ENCODE measurements at regions not wholly inside any gene's neighbourhood (a gene's known extent, or its start where the extent isn't known, plus 50 kb on each side); places are given as distances from the start of the nearest gene placed in this dataset.

DNA sequence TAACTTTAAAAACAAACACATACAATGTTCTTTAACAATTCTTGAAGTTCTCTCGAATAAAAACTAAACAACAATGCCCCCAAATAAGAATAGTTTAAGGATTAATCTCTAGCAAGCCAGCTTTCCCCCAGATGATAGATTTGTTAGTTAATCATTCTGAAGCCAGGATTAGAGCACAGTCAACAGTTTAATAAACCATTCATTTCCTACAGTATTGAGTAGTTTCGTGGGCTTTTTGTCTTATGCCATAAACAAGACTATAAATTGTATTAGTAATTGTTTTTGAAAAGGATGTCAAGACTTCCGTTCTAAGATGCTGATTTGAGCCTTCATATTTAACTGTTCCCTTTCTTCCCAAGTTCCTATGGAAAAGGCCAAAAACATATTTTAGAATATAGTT lies 136.6 kb downstream of the PIK3R1 start:
- no peak for DNase-seq (ENCODE audit: low read depth in 2 of 2)

DNA sequence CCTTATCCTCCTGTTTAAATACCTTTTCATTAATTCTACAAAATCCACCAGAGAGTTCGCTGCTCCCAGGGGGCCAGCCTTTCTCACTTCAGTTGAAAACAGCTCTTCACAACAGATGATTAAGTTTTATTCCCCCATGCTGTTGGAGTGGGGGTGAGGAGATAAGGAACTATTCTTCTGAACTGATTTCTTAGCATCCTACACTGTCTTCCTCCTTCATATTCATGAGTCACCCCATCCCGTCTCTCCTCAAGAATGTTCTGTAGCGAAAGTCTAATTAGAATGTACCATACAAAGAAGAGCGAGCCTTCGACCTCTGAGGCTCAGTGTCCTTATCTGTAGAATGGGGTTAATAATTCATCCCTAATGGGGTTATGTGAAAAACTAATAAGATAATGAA lies 138.0 kb downstream of the PIK3R1 start:
- no peak for DNase-seq (ENCODE audit: low read depth in 2 of 2)

DNA sequence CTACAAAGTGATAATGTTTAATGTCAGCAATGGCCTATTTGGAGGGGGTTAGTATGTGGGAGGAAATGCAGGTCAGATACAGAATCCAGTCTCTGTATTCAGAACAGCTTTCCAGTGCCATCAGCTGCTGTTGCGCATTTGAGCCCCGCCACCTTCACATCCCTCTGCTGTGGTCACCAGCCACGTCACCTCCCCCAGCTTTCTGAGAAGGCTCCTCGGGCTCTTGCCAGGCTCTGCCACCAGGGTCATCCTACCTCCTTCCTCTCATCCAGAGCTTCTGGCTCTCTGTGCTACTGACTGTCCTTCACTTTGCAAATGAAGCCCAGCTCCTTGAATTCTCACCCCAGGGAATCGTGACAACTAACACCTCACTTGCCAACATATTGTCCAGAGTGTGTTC lies 138.8 kb downstream of the PIK3R1 start:
- DNase-seq (ENCODE audit: low read depth in 2 of 2): no peak

DNA sequence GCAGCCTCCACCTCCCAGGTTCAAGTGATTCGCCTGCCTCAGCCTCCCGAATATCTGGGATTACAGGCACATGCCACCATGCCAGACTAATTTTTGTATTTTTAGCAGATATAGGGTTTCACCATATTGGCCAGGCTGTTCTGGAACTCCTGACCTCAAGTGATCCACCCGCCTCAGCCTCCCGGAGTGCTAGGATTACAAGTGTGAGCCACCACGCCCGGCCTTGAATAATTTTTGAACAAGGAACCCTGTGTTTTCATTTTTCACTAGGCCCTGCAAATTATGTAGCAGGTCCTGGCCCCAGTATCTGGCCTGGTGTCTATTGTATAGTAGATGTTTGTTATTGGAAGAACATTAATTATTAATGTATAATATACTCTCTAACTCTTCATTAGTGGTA lies 140.7 kb downstream of the PIK3R1 start:
- no peak for DNase-seq (ENCODE audit: low read depth in 2 of 2)

DNA sequence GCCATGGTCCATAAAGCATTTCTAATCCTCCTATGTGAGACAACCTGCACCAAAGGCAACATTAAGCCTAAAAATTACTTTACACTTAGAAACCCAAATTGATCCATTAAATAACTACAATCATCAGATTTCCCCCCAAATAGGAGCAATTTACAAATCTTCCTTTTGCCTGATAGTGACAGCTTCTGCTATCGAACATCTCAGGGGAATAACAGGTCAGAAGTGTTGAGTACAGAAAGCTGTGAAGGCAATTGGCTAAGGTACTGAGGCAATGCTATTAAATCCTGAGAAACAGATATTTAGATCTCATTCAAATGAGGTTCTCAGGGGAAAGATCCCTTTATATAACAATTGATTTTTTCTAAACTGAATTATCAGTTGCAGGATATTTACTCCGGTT lies 141.1 kb downstream of the PIK3R1 start:
- no peak for DNase-seq (ENCODE audit: low read depth in 2 of 2)

DNA sequence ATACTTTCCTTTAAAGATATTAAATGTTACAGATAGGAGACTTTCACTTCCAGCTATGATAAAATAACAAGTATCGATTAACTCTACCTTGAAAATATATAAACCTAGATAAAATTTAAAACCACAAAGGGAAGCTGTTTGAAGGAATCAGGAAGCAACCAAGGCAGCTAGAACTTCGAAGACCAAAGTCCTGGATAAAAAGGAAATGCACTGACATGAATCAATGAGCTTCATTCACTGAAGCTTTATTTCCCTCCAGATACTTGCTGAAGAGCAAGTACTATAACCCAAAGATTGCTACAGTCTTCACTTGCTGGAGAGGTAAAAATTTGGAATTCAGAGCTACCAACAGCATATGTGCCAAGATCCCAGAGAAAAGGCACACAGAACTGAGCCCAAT lies 144.1 kb downstream of the PIK3R1 start:
- DNase-seq (ENCODE audit: low read depth in 2 of 2): no peak

DNA sequence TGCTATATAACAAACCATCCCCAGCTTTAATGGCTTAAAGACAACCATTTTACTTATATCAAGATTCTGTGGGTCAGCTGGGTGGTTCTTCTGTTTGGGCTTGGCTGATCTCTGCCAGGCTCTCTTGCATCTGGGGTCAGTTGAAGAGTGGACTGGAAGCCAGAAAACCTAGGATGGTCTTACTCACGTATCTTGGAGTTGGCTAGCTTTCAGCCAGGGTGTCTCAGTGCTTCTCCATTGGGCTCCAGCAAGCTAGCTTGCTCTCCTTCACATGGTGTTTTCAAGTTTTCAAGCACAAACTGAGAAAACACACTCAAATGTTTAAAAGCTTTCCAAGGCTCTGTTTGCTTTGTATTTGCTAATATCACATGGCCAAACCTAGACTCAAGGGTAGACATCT lies 146.8 kb downstream of the PIK3R1 start:
- DNase-seq (ENCODE audit: low read depth in 2 of 2): no peak

DNA sequence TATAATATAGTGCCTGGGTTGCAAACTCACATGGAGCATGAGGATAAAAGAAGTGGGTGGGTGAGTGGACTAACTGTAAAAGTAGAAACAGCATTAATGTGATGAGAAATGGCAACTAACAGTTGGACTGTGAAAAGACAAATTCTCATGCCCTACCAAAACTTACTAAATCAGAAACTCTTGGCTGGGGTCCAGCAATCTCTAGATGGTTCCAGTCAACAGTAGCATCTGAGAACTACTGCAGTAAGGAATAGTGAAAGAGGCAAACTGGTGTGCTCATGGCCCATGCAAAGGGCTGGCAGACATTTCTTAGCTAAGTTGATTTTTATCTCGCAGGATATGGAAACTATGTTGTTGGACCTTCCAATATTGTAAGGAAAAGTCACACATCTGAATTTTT lies 150.3 kb downstream of the PIK3R1 start:
- no peak for DNase-seq (ENCODE audit: low read depth in 2 of 2)

DNA sequence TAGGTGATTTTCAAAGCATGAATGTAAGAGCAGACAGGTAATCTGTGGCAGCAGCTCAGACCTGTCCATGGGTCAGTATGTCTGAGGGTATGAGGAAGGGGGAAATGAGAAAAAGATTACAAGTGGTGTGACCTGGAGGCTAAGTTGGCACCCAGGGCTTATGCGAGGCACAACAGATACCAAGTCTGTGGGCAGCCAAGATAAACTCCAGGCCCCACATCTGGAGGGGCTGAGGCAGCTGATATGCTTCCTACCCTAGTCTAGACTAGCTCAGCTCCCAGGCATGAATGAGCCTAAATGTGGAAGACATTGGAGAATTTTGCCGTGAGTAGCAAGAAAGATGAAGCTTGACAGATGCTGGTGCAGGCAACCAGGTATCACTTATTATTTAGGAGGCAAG lies 151.7 kb downstream of the PIK3R1 start:
- no peak for DNase-seq (ENCODE audit: low read depth in 2 of 2)

DNA sequence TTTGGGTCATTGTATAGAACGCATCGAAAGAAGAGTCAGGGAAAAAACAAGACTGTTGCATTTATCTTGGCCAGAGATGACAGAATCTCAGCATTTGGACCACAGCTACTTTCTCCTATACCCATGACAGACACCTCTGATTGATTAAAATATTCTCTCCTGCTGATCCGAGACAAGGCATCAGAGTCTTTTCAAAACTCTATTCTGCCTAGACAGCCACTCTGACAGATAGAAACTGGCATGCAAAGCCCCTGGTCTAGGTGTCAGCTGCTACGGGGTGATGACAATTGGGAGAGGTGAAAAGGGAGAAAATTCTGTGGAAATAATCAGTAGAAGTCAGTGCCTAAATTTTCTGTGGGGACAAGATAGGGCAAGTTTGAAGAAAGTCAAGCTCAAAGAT lies 152.2 kb downstream of the PIK3R1 start:
- no peak for DNase-seq (ENCODE audit: low read depth in 2 of 2)

DNA sequence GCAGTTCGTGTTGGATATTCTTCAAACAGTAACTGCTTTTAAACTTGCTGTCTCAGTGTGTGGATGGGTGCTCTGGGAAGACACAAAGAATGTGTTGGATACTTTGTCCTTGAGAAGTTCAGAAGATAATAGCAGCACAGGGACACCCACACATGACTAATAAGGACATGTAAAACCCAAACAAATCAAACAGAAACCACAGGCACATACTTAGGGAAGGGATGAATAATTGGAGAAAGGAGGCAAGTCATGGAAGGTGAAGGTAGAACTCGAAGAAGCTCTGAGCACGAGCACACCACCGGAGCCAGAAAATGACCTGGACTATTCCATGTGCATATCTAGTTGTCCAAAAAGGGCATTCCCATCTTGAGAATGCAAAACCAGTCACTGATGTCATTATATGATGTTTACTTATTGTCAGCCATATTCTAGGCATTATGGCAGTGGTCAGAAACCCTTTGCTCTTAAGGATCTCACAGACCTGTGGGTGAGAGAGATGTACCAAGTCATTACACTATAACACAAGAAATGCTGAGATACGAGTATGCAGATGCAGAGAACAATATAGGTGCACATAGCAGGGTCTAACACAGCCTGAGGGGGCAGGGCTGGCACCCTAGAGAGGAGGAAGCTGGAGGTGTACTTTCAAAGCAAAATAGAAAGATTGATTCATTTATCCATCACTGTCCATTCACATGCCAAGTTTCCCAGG lies 152.9 kb downstream of the PIK3R1 start:
- DNase-seq (ENCODE audit: low read depth in 2 of 2): no peak

DNA sequence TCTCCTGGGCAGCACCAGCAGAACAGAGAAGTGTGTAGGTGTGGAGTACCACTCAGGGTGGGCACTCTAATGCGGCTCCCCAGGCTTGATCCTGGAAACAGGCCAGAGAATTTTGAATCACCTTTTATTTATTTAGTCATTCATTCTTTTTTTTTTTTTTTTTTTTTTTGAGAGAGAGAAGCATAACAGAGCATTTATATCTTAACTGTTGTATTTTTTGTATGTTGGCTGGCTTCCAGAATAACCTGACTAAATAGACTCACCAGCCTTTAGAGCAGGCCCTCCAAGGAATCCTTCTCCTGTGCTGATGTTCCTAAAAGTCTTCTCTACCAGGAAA lies 153.4 kb downstream of the PIK3R1 start:
- DNase-seq (ENCODE audit: low read depth in 2 of 2): no peak

DNA sequence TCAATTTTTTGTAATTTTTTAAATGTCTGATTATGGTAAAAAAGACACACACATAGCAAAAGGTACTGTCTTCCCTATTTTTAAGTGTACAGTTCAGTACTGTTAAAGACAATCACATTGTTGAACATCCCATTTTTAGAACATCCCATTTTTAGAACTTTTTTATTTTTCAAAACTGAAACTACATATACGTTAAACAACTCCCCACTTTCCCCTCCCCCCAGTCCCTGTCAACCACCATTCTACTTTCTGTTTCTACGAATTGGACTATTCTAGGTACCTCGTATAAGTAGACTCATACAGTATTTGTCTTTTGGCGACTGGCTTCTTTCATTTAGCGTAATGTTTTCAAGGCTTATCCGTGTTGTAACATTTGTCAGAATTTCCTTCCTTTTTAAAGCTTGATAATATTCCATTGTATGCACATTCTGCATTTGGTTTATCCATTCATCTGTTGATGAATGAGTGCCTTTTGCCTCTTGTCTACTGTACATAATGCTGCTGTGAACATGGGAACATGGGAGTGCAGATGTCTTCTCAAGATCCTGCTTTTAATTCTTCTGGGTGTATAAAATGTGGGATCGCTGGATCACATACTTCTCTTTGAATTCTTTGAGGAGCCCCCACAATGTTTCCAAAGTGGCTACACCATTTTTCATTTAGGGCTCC lies 154.0 kb downstream of the PIK3R1 start:
- no peak for DNase-seq (ENCODE audit: low read depth in 2 of 2)

DNA sequence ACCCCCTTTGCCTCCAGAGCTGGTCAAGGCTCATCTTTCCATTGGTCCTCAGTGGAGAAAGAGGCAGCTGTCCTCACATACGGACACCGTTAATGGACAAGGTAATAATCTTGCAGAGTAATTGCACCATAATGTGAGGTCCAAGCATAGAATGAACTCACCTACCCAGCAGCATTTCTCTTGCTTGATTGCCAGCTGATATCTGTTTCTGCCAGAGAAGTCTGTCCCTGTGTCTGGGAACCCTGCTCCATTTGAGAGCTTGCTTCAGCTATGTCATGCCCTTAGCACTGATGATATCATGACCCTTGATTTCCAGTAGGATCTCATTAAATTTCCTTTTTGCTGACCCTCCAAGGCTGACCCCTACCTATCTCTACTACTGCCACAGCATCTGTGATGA lies 154.6 kb downstream of the PIK3R1 start:
- DNase-seq (ENCODE audit: low read depth in 2 of 2): no peak

DNA sequence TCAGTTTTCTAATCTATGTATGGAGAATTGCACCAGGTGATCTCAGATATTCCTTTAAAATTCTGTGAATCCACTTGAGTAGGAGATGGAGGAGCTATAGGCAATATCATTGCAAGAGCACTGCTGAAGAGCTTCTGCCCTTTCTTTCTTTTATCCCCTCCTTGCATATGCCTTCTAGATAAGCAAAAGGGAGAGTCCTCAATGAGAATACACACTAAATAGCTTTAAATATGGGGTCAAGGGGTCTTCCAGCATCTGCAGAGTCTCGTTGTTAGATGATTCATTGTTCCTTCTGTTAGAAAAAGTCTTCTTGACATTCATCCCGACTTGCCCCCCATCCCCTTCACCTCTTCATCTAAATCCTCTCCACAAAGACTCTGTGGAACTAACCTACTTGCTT lies 156.1 kb downstream of the PIK3R1 start:
- no peak for DNase-seq (ENCODE audit: low read depth in 2 of 2)

DNA sequence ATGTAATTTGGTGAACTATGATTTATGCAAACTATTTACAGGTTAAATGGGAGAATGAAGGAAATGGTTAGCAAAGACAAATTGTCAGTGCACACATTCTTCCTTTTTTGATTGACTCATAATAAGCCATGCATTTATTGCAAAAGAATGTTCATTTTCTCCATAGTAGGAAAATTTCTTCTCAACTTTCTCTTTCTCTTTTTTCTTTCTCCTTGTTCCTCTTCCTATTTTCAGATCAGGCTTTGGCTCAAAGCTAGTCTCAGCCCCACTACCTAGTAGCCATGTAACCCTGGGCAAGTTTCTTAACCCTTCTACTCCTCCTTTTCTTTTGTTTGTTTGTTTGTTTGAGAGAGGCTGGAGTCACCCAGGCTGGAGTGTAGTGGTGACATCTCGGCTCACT lies 156.6 kb downstream of the PIK3R1 start:
- no peak for DNase-seq (ENCODE audit: low read depth in 2 of 2)

DNA sequence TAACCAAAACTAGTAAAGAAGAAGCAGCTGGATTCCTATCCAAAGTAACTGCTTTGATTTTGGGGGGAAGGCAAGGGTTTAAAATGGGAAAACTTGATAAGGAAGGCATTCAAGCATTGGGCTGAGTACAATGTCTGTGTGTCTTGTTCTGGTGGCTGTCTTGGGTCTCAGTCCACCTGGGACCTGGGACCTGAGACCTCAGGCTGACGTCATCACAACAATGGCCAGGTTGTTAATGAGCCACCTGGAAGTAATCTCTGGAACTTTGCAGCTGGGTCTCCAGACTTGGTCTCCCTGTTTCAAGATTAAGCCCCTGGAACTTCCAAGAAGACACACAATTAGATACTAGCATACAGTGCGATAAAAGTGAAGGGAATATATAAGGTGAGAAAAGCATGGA lies 157.5 kb downstream of the PIK3R1 start:
- DNase-seq (ENCODE audit: low read depth in 2 of 2): no peak

DNA sequence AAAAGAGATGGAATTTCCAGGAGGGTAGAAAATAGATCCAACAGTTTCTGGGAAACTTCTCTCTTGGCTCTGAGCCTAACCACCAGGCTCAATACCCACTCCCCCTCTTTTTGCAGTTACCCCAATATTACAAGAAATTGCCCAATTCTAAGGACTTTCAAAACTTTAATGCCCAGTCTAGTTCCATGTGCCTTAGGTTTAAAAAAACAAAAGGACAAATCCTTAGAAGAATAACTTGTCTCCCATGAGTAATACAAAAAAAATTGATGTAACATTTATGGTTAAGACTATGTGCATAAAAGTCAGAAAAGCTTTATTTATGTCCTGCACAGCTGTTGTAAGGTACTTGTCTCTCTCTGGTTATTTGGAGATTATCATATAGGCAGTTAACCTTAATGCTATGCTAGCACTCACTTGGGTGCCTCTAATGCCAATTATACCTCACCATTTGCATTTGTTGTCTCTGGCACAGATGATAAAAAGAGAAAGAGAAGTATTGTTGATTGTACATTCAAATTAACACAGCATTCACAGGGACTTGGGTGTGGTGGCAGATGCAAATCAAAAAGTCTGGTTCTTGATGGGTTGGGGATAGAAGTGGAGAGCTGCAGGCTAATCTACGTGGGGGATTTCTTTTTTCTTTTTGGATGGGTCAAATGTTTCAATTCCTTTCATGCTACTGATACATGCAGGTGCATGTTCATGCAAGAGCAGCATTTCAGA lies 159.4 kb downstream of the PIK3R1 start:
- DNase-seq (ENCODE audit: low read depth in 2 of 2): no peak

DNA sequence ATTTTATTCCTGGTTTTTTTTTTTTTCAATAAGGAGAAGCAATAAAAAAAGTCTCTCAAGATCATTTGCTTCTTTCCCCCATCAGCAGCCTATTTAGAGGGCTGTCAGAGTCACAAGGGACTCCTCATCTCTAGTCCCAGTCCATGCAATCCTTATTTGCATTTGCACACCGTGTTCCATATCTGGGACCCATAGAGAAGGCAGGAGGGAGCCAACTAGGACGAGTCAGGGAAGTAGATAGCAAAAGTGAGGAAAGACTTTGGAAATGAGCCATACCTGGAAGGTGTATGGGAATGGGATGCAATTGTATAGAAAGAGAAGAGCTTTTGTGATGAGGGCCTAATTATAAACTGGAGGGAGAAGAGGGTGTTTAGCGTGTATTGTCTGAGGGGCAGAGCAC lies 160.0 kb downstream of the PIK3R1 start:
- no peak for DNase-seq (ENCODE audit: low read depth in 2 of 2)

DNA sequence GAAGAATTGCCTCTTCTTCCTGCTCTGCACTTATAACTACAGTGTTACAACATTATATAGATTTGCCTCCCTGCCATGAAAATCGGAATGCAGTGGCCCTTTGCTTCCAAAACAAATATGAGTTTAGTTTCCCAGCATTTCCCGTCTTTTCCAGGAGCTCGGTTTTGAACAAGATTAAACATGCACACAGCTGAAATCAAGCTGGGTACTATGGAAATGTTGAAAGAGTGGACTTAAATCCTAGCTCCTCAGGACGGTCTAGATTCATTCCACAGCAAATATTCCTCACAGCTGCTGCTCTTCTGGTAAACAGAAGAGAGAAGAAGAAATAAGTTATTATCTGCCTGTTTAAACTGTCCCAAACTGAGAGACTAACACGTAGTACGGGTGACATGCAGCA lies 161.4 kb downstream of the PIK3R1 start:
- DNase-seq (ENCODE audit: low read depth in 2 of 2): no peak

DNA sequence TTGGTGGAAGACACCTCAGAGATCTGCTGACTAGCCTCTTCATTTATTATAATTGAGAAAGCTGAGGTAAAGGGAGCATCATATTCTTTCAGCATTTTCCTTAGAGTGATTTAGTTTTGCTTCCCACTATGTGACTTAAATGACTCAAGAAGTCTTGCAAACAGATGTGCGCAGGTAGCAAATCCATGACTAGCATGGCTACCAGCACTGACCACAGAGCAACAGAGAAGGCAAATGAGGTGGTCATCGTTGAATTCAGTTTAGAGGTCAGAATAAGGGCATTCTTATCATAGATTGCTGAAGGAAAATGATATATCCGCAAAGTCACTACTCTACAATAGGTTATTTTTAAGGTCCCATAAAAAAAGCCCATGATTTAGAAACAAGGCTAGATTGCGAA lies 162.2 kb downstream of the PIK3R1 start:
- DNase-seq (ENCODE audit: low read depth in 2 of 2): no peak

DNA sequence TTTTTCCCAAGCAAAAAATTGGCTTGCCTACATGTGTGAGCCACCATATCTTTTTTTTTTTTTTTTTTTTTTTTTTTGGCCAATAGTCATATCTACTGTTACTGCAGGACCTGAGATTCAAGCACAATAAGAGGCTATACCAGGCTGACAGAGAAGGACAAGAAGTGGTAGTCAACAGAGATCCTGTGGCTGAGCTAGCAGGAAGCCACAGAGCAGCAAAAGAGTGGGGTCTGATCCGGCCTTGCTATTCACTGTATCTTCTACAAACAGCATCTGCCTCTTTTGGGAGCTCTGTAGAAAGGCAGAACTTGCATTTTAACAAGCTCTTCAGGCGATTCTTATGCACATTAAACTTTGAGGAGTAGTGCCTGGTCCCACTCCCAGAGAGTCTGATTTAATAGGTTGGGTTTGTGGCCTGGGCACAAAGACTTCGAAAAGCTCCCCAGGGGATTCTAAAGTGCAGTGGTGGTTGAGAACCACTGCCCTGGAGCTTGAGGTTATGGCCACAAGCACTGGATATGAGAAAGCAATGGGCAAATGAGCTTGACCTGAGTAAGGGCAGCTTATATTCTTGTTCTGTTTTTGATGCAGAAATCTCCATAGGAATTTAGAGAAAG lies 162.8 kb downstream of the PIK3R1 start:
- DNase-seq (ENCODE audit: low read depth in 2 of 2): no peak

Measured in stimulated activated CD8-positive, alpha-beta memory T cell treated with anti-CD3 and anti-CD28 coated beads, Interleukin-2, amount 100 ng/mL, for 1 hour (primary cell).